Lower leg skin (tissue), 3 donors: ENCODE measurements at regions not wholly inside any gene's neighbourhood (a gene's known extent, or its start where the extent isn't known, plus 50 kb on each side); places are given as distances from the start of the nearest gene placed in this dataset.

Source experiments
- CTCF ChIP-seq, 3 donors: fragments of 450-650 bp; IDR thresholded peaks; one replicate each; pipeline ENCODE4 v1.5.1; 2016; ENCODE audit warnings: antibody characterized with exemption in 3 of 3, mild to moderate bottlenecking in 3 of 3, moderate library complexity in 2 of 3
- POLR2A ChIP-seq, 2 donors: fragments of 450-650 bp; IDR thresholded peaks; one replicate each; pipeline ENCODE4 v1.6.1; 2016 to 2017; ENCODE audit warnings: antibody characterized with exemption in 2 of 2, mild to moderate bottlenecking in 1 of 2, moderate library complexity in 1 of 2

GRCh38 chr1:83716641-83717040 lies 282.3 kb downstream of the TTLL7 start:
- TF ChIP-seq POLR2A (IDR thresholded peaks at IDR 0.05): no peak
- TF ChIP-seq CTCF (IDR thresholded peaks at IDR 0.05): no peak
